DMS79 (cell line): ENCODE measurements at regions not wholly inside any gene's neighbourhood (a gene's known extent, or its start where the extent isn't known, plus 50 kb on each side); places are given as distances from the start of the nearest gene placed in this dataset.

ENCODE experiments used
- DNase-seq: peaks from one replicate; lab custom pipeline; 2025; lab: John Stamatoyannopoulos, UW

DNA sequence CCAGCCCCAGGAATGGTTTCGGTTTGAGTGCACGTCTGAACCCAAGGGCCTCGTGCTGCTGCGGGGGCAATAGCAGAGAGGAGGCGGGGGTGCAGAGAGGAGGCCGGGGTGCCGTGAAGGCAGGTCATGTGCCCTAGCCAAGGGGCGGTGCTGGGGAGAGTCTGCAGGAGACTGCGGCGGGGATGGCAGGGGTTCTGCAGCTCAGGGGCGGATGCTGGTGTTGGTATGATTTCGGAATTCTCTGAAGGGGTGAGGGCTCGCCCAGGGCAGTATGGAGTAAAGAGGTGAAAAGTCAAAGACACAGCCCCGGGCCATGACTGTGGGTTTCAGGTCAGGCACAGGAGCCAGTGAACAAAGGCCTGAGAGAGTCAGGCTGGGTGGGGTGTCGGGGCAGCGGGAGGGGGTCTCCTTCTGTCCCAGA is 186.5 kb upstream of the HDAC4 start:
- DNase-seq: no peak

- DNase-seq: no peak
These were observed 186.0 kb upstream of the HDAC4 start for GRCh38 chr2:239586651-239587310.

- no peak for DNase-seq
These were observed 184.6 kb upstream of the HDAC4 start for GRCh38 chr2:239585422-239585821.

DNA sequence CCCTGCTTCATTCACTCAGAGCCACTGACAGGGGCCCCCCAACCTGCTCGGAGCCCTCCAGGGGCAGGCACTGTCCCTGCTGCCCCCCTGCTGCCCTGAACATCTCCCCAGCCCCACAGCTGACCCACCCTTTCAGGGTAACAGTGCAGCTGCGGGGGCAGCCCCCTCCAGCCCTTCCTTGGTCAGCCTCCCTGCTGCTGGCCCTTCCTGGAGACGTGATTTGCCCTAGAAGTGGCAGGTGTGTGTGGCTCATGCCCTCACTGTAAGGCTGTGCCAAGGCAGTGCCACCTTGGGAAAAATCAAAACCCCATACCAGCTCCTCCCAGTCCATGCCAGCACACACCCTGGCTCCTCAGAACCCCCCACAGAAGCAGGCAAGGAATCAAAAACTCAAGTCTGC is 184.2 kb upstream of the HDAC4 start:
- no peak for DNase-seq

DNA sequence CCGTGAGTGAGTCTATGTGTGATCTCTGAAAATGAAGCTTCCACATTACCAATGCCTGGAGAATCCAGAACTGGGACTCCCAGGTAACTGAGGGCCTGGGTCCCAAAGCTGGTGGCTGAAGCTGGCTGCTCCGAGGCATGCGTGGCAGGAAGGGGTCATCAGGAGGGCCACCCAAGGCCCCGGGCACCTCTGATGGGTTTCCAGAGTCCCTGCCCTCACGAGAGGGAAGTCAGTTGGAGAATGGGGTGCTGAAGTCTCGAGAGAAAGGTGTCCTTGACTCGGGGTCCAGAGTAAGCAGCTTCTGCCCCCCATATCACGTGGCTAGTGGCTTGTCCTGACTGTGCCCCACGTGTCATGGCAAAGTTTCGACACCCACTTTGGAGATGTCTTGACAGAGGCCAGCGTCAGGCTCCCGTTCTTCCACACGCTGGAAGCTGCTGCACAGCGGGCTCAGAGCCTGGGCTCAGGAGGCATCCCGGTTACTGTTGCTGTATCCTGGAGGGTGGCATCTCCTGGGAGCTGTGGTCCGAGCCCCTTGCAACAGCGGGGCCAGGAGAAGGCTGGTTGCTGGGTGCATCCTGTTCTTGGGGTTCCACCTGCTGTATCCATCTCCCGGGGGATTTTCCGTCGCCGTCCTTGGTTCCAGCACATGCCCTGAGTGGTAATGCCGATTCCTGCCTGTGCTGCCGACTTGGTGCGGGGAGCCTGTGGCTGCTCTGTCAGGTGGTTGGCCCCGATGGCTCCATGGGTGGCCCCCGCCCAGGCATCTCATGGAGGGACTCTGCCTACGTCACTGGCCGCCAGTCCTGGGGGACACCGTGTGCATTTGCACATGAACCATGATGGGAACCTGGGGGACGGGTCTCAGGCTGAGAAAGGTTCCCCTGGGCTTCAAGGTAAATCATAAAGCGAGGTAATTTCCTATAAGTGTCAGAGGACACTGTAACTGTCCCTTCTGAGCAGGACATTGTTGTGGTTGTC is 183.3 kb upstream of the HDAC4 start:
- DNase-seq: no peak

- DNase-seq: no peak
These were observed 182.5 kb upstream of the HDAC4 start for GRCh38 chr2:239583171-239583878.

DNA sequence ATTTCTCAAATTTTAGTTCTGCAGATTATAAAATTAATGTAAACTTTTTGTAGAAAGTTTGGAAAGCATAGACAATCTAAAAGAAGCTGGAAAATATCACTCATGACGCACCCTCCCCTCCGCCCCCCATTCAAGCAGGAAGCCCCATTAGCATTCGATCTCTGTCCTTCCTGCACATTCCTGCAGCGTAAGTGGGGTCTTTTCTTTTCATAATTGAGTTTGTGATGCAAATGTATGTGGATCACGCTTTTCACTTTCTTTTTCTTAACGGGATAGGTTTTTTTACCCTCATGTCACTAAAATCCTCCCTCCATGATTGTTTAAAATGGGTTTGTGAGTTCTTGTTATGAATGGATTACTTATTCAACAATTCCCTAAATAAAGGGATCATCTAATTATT is 181.7 kb upstream of the HDAC4 start:
- DNase-seq: no peak

DNA sequence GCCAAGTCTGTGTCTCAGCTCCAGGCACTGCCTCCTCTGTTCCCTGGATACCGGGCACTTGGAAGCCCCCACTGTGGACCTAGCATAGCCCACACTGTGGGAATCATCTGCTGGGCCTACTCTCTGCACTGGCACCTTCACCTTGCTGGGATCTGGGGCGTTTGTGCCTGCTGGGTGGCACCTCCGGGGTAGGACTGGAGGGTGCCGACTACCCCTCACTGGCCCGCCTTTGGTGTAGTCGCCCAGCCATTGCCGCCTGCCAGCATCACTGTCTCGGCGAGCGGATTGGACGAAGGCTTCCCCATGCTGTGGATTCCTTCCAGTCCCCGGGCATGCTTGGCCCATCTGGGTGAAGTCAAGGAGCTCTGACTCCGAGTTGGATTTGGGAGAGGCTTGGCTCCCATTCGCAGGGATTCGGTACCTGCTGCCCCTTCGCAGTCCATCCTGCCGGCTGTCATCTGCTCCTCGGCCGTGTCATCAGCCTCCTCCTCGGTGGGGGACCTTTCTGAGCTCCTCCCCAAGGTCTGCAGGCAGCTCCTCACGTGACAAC is 180.6 kb upstream of the HDAC4 start:
- no peak for DNase-seq

- no peak for DNase-seq
These were observed 179.3 kb upstream of the HDAC4 start for GRCh38 chr2:239580199-239580527.

GRCh38 chr2:239579524-239580198 is 178.8 kb upstream of the HDAC4 start:
- no peak for DNase-seq

- DNase-seq: no peak
These were observed 178.3 kb upstream of the HDAC4 start for GRCh38 chr2:239579081-239579480.

GRCh38 chr2:239578381-239578780 is 177.6 kb upstream of the HDAC4 start:
- DNase-seq: no peak

DNA sequence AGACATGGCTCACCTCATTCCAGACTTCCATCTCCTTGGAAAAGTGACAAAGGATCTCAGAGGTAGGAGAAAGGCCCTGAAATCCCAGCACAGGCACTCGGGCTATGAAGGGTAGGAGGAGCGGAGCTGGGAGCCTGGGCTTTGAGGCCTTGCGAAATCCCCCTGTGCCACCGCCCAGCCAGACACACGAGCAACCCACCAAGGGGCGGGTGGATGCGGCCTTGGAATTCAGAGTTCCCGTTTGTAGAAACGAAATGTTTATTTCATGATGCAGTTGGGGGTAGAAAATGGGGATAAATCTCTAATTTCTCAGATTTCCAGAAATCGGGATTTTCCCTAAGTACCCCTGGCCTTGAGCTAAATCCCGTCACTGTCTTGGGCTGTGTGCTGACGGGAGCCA is 177.1 kb upstream of the HDAC4 start:
- DNase-seq: no peak

DNA sequence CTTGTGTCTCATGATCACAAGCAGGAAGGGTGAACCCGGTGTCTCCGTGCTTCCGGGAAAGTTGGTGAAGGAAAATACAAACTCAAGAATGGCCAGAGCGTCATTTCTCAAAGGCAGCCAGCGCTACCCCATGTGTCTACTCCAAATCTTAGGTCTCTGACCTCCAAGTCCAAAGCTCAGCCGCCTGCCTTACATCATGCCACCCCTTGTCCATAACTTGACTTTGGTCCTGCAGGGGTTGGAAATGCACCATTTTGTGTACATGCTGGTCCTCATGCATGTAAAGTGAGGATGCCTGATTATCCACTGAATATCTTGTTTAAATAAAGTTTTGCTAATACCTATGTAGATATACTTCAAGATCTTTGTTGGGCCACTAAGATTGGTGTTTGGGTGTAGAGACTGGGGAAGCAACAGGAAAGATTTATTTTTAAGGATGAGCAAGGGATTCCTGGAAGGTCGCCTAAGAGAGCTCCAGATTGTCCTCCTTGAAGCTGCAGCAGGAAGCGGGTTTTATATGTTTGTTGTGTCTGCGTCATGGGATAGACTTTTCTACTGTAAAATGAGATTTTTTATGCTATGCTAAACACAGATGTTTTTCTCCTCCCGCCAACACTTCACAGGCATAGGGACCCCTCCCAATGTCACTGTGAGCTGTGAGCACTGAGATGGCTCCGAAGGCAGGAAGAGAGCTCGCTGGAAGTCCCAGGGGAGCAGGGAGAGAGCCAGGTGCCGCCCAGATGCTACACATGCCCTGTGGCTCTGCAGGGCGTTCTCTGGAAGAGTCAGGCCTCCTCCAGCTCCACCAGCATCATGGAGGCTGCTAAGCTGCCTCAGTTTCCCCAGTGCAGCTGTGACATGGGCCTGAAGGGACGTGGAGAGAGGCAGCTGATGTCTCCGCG is 176.2 kb upstream of the HDAC4 start:
- DNase-seq: no peak

- DNase-seq: no peak
These were observed 175.2 kb upstream of the HDAC4 start for GRCh38 chr2:239575931-239576445.

GRCh38 chr2:239574434-239575156 is 173.8 kb upstream of the HDAC4 start:
- DNase-seq: no peak

- no peak for DNase-seq
These were observed 173.2 kb upstream of the HDAC4 start for GRCh38 chr2:239574054-239574433.

- no peak for DNase-seq
These were observed 170.2 kb upstream of the HDAC4 start for GRCh38 chr2:239570971-239571520.

DNA sequence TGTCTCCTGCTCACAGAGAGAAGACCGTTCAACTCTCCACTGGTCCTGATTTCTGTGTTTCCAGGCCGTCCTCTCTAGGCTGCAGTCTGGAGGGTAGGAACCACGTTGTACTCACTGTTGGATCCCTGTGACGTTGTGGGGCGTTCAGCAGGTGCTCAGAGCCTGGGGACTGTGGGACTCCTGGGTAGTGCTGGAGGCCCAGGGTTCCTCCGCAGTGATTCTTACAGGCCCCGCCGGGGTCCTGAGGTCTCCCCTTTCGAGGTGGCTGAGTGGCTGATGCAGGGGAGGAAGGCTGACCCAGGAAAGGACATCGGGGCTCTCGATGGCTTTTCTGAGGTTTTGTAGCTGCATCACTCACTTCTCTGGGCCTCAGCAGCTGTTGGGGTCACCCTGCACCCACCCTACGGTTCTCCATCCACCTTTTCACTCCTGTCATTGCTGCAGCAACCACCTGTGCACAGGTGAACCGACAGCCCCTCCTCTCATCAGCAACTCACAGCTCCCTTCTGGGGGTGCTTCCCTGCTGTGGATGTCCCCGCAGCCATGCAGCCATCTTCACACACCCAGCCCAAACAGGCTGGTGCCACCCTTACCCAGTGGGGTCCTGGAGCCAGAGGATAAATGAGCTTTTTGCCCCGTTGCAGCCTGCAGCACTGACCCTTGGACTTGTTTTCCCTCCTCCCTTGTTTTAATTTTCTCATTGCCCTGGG is 169.6 kb upstream of the HDAC4 start:
- no peak for DNase-seq
